ENCODE measurements at regions not wholly inside any gene's neighbourhood (a gene's known extent, or its start where the extent isn't known, plus 50 kb on each side); places are given as distances from the start of the nearest gene placed in this dataset.

- H3K27ac ChIP-seq = no peak overlapping the region
- no peak overlapping the region for H3K4me2 ChIP-seq
- H3K4me3 ChIP-seq = no peak overlapping the region
- WGBS (ENCODE audit: low lambda C conversion rate, missing lambda C conversion rate) = 80% methylated on average over 2 of the region's 2 CpGs
- no peaks in the 10 kb centered on the region for H3K27me3 ChIP-seq
- DNase-seq (ENCODE audit: low spot score) = no peak
- H2AFZ ChIP-seq = no peak overlapping the region
- H3K4me1 ChIP-seq (ENCODE audit: insufficient read depth) = no peaks in the 10 kb centered on the region
- H3K9me3 ChIP-seq (ENCODE audit: low read depth) = no peaks in the 10 kb centered on the region
- no peaks in the 10 kb centered on the region for H3K36me3 ChIP-seq (replicated peaks; ENCODE audit: insufficient read depth, low read depth)
- no peaks in the 10 kb centered on the region for H3K9me2 ChIP-seq (replicated peaks; ENCODE audit: insufficient read depth)
- no peaks in the 10 kb centered on the region for H4K20me1 ChIP-seq (ENCODE audit: insufficient read depth, poor library complexity, severe bottlenecking)
- H3K79me2 ChIP-seq = no peaks in the 10 kb centered on the region
- TF ChIP-seq EZH2phosphoT487 (IDR thresholded peaks at IDR 0.05; ENCODE audit: low read depth, severe bottlenecking, unreplicated experiment) = no peak
- TF ChIP-seq CTCF (IDR thresholded peaks at IDR 0.05; ENCODE audit: poor library complexity) = no peak
- TF ChIP-seq EZH2 (IDR thresholded peaks at IDR 0.05; ENCODE audit: borderline replicate concordance) = no peak
Measured at GRCh38 chr5:88948746-88949600, 66.0 kb upstream of the MEF2C start.

- no peaks in the 10 kb centered on the region for H3K9me2 ChIP-seq (replicated peaks; ENCODE audit: insufficient read depth)
- TF ChIP-seq EZH2phosphoT487 (IDR thresholded peaks at IDR 0.05; ENCODE audit: low read depth, severe bottlenecking, unreplicated experiment) (no peak), CTCF (IDR thresholded peaks at IDR 0.05; ENCODE audit: poor library complexity) (no peak), EZH2 (IDR thresholded peaks at IDR 0.05; ENCODE audit: borderline replicate concordance) (no peak)
- H3K4me1 ChIP-seq (ENCODE audit: insufficient read depth) = no peaks in the 10 kb centered on the region
- no peaks in the 10 kb centered on the region for H3K36me3 ChIP-seq (replicated peaks; ENCODE audit: insufficient read depth, low read depth)
- H3K27me3 ChIP-seq = no peaks in the 10 kb centered on the region
- no peaks in the 10 kb centered on the region for H3K9me3 ChIP-seq (ENCODE audit: low read depth)
- H3K4me2 ChIP-seq = no peak overlapping the region
- H3K79me2 ChIP-seq = no peaks in the 10 kb centered on the region
- H4K20me1 ChIP-seq (ENCODE audit: insufficient read depth, poor library complexity, severe bottlenecking) = no peaks in the 10 kb centered on the region
- H2AFZ ChIP-seq = no peak overlapping the region
- 81% methylated on average over 8 of the region's 8 CpGs for WGBS (ENCODE audit: low lambda C conversion rate, missing lambda C conversion rate)
- no peak overlapping the region for H3K4me3 ChIP-seq
- H3K27ac ChIP-seq = no peak overlapping the region
- DNase-seq (ENCODE audit: low spot score) = no peak
Measured at GRCh38 chr5:88944751-88945531, 62.0 kb upstream of the MEF2C start.

DNA sequence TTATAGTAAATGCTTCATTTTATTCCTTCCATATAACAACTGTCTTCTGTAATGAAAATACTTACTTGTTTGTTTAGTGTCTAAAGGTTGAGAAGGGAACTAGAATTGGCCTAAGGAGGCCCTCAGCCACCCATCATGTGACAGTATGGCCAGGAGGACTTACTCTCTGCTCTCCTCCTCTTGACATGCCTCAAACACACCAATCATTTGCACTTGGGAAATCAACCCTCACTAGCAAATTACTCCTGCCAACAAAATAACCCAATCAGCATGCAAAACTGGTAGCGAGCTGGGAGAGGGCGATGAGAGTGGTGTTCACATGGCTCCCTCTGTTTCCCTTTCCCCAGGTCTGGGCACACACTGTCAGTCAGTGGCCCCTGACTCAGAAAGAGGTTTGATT, 58.6 kb upstream of the MEF2C start:
- Histone ChIP-seq H3K27me3 (no peaks in the 10 kb centered on the region), H3K9me3 (ENCODE audit: low read depth) (no peaks in the 10 kb centered on the region), H3K9me2 (replicated peaks; ENCODE audit: insufficient read depth) (no peaks in the 10 kb centered on the region), H3K36me3 (replicated peaks; ENCODE audit: insufficient read depth, low read depth) (no peaks in the 10 kb centered on the region), H3K27ac (no peak overlapping the region), H3K4me1 (ENCODE audit: insufficient read depth) (no peaks in the 10 kb centered on the region), H3K79me2 (no peaks in the 10 kb centered on the region), H4K20me1 (ENCODE audit: insufficient read depth, poor library complexity, severe bottlenecking) (no peaks in the 10 kb centered on the region), H2AFZ (no peak overlapping the region), H3K4me3 (no peak overlapping the region), H3K4me2 (no peak overlapping the region)
- 94% methylated on average over 2 of the region's 2 CpGs for WGBS (ENCODE audit: low lambda C conversion rate, missing lambda C conversion rate)
- DNase-seq (ENCODE audit: low spot score) = no peak
- TF ChIP-seq EZH2 (IDR thresholded peaks at IDR 0.05; ENCODE audit: borderline replicate concordance) = no peak
- TF ChIP-seq CTCF (IDR thresholded peaks at IDR 0.05; ENCODE audit: poor library complexity) = no peak
- no peak for TF ChIP-seq EZH2phosphoT487 (IDR thresholded peaks at IDR 0.05; ENCODE audit: low read depth, severe bottlenecking, unreplicated experiment)
